Ishikawa (cell line): ENCODE measurements at regions not wholly inside any gene's neighbourhood (a gene's known extent, or its start where the extent isn't known, plus 50 kb on each side); places are given as distances from the start of the nearest gene placed in this dataset.

ENCODE experiments used
- CEBPB ChIP-seq: IDR thresholded peaks from 2 replicates; pipeline ENCODE4 v1.6.1; 2012
- EP300 ChIP-seq: IDR thresholded peaks from 2 replicates; pipeline ENCODE4 v1.6.1; 2012; ENCODE audit warnings: borderline replicate concordance
- TCF12 ChIP-seq: IDR thresholded peaks from 2 replicates; pipeline ENCODE4 v1.6.1; 2012; ENCODE audit warnings: low read depth
- TF ChIP-seq, protein P1 (sequence below): IDR thresholded peaks from 2 replicates; pipeline ENCODE4 v1.6.1; 2012

DNA sequence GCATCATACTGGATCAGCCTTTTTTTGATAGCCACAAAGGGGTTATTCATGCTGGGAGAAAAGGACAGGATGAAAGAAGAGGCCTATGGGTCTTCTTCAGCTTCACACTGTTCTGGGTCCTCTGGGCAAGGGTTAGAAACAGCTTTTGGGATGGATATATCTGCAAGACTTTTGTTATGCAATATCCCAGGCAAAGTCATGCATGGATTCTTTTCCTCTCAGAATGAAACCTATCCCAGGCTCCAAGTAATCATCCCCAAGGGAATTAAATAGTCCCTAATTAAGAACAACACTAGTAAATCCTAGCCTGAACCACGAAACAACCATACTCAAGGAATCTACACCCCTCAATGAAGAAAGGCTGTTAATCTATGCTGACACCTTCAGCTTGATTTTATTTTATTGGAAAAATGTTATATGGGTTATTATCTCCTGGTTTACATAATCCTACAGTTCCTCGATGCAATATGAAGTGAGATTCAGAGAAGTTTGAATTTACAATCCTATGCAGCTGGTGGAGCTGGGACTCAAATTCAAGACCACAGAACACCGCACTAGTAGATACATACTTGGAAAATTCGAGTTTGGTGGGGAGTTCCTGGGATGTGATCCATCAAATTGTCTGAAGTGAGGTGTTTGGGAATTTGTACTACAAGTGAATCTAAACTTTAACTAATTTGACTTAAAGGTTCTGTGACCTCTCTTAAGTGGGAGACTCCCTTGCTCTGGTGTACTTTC, 338.6 kb downstream of the TBX15 start:
- TF ChIP-seq EP300 = no peak
- TF ChIP-seq, protein P1, sequence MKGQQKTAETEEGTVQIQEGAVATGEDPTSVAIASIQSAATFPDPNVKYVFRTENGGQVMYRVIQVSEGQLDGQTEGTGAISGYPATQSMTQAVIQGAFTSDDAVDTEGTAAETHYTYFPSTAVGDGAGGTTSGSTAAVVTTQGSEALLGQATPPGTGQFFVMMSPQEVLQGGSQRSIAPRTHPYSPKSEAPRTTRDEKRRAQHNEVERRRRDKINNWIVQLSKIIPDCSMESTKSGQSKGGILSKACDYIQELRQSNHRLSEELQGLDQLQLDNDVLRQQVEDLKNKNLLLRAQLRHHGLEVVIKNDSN = no peak
- TF ChIP-seq TCF12 = no peak
- TF ChIP-seq CEBPB = no peak
